SK-N-SH (cell line): ENCODE measurements at regions not wholly inside any gene's neighbourhood (a gene's known extent, or its start where the extent isn't known, plus 50 kb on each side); places are given as distances from the start of the nearest gene placed in this dataset.

Experiments used
- CTCF ChIA-PET: fragments of 300-600, 350-600 bp; formaldehyde crosslinking; extraction: SDS; loops from one replicate; lab custom pipeline; 2021; lab: Yijun Ruan, JAX
- POLR2A ChIA-PET: fragments of 350-600 bp; sonication (Branson Sonifier 250); formaldehyde crosslinking; extraction: SDS; loops from one replicate; lab custom pipeline; 2020; ENCODE audit warnings: antibody characterized with exemption, inconsistent platforms; lab: Yijun Ruan, JAX
- DNase-seq: peaks from one replicate; pipeline ENCODE4 v3.0.0; 2012
- H2AFZ ChIP-seq: fragments of 200-600 bp; sonication (generic); 2 replicates; pipeline ENCODE4 v1.8.1; 2016; ENCODE audit warnings: antibody characterized with exemption, mild to moderate bottlenecking, low read depth
- H3F3A ChIP-seq: fragments of 200-600 bp; sonication (generic); replicated peaks from 2 replicates; pipeline ENCODE3; 2016; ENCODE audit warnings: antibody characterized with exemption, mild to moderate bottlenecking; ENCODE audit not compliant: insufficient read depth
- H3K27ac ChIP-seq, 2 experiments: fragments of 200-500 bp in 1 of 2; fragments of 200-600 bp in 1 of 2; sonication (Bioruptor generic) in 1 of 2; sonication (generic), shearing (Covaris generic) in 1 of 2; 2 replicates each; pipeline versions ENCODE4 v1.5.1 to v1.6.1; 2014 to 2016; ENCODE audit warnings: low read depth in 2 of 2, inconsistent platforms in 1 of 2, low read length in 1 of 2, mild to moderate bottlenecking in 1 of 2, mixed read lengths in 1 of 2
- H3K27me3 ChIP-seq: fragments of 200-600 bp; sonication (generic), shearing (Covaris generic); 2 replicates; pipeline ENCODE4 v1.6.1; 2016; ENCODE audit warnings: mixed run types; ENCODE audit not compliant: insufficient read depth
- H3K36me3 ChIP-seq, 2 experiments: fragments of 200-500 bp in 1 of 2; fragments of 200-600 bp in 1 of 2; sonication (Bioruptor generic) in 1 of 2; sonication (generic) in 1 of 2; replicated peaks in 1 of 2; 2 replicates each; pipeline versions ENCODE3 to v1.5.1; 2014 to 2016; ENCODE audit warnings: low read length in 1 of 2, mild to moderate bottlenecking in 1 of 2; ENCODE audit not compliant: insufficient read depth in 2 of 2, control insufficient read depth in 1 of 2
- H3K4me1 ChIP-seq, 2 experiments: fragments of 200-500 bp in 1 of 2; fragments of 200-600 bp in 1 of 2; sonication (Bioruptor generic) in 1 of 2; sonication (generic), shearing (Covaris generic) in 1 of 2; 2 replicates each; pipeline versions ENCODE4 v1.5.1 to v1.6.1; 2014 to 2016; ENCODE audit warnings: low read depth in 1 of 2, low read length in 1 of 2, mixed run types in 1 of 2; ENCODE audit not compliant: insufficient read depth in 2 of 2, control insufficient read depth in 1 of 2
- H3K4me2 ChIP-seq: fragments of 200-600 bp; sonication (generic), shearing (Covaris generic); 2 replicates; pipeline ENCODE4 v1.6.1; 2017; ENCODE audit warnings: mixed run types
- H3K4me3 ChIP-seq, 2 experiments: fragments of 200-500 bp in 1 of 2; fragments of 200-600 bp in 1 of 2; sonication (Bioruptor generic) in 1 of 2; sonication (generic), shearing (Covaris generic) in 1 of 2; 2 replicates each; pipeline versions ENCODE4 v1.5.1 to v1.8.1; 2014 to 2016; ENCODE audit warnings: low read depth in 2 of 2, inconsistent platforms in 1 of 2, low read length in 1 of 2, mild to moderate bottlenecking in 1 of 2, mixed read lengths in 1 of 2, moderate library complexity in 1 of 2
- H3K79me2 ChIP-seq: fragments of 200-600 bp; sonication (generic); 2 replicates; pipeline ENCODE4 v1.8.1; 2017; ENCODE audit warnings: mild to moderate bottlenecking; ENCODE audit not compliant: insufficient read depth
- H3K9ac ChIP-seq: fragments of 200-600 bp; sonication (generic); 2 replicates; pipeline ENCODE4 v1.6.1; 2017; ENCODE audit warnings: mixed run types
- H3K9me2 ChIP-seq: fragments of 200-600 bp; sonication (generic); 2 replicates; pipeline ENCODE4 v1.6.1; 2017; ENCODE audit warnings: mixed run types
- H3K9me3 ChIP-seq: fragments of 200-600 bp; sonication (generic); 2 replicates; pipeline ENCODE4 v1.6.1; 2017; ENCODE audit warnings: mixed run types, mild to moderate bottlenecking, moderate library complexity
- H4K20me1 ChIP-seq: fragments of 200-600 bp; sonication (generic); 2 replicates; pipeline ENCODE4 v1.6.1; 2017; ENCODE audit warnings: mild to moderate bottlenecking, mixed run types; ENCODE audit not compliant: insufficient read depth
- CHD2 ChIP-seq: fragments of 150-350 bp; IDR thresholded peaks from 2 replicates; pipeline ENCODE4 v1.6.1; 2018; ENCODE audit warnings: low read length; ENCODE audit not compliant: partially characterized antibody
- EZH2phosphoT487 ChIP-seq: fragments of 200-600 bp; sonication (generic); IDR thresholded peaks from 2 replicates; pipeline ENCODE4 v1.6.1; 2017; ENCODE audit warnings: low read depth, mixed run types, mild to moderate bottlenecking, antibody characterized with exemption, moderate library complexity, borderline replicate concordance
- FOSL2 ChIP-seq: IDR thresholded peaks from 2 replicates; pipeline ENCODE4 v1.4.0; 2012; ENCODE audit warnings: low read depth, mild to moderate bottlenecking, moderate library complexity, borderline replicate concordance
- FOXJ3 ChIP-seq: sonication (generic); formaldehyde crosslinking; IDR thresholded peaks from 2 replicates; pipeline ENCODE4 v1.5.1; 2020; ENCODE audit warnings: mild to moderate bottlenecking, missing genetic modification reagents
- FOXM1 ChIP-seq: IDR thresholded peaks from 2 replicates; pipeline ENCODE4 v1.4.0; 2012; ENCODE audit warnings: low read depth, mild to moderate bottlenecking
- GATA2 ChIP-seq: sonication (generic); formaldehyde crosslinking; IDR thresholded peaks from 2 replicates; pipeline ENCODE4 v1.5.0; 2020; ENCODE audit warnings: mild to moderate bottlenecking, missing genetic modification reagents
- JUND ChIP-seq: IDR thresholded peaks from 2 replicates; pipeline ENCODE4 v1.4.0; 2012
- MEF2A ChIP-seq: IDR thresholded peaks from 2 replicates; pipeline ENCODE4 v1.4.0; 2012; ENCODE audit warnings: low read depth, borderline replicate concordance
- MXI1 ChIP-seq: IDR thresholded peaks from 2 replicates; pipeline ENCODE4 v1.6.1; 2012; ENCODE audit warnings: mild to moderate bottlenecking, low read depth, low read length, improper control_type of control experiment
- NFIC ChIP-seq: IDR thresholded peaks from 2 replicates; pipeline ENCODE4 v1.4.0; 2012; ENCODE audit warnings: borderline replicate concordance
- NRF1 ChIP-seq: IDR thresholded peaks from 2 replicates; pipeline ENCODE4 v1.6.1; 2012; ENCODE audit warnings: low read depth, mild to moderate bottlenecking, low read length
- PBX3 ChIP-seq: IDR thresholded peaks from 2 replicates; pipeline ENCODE4; 2012
- POLR2AphosphoS5 ChIP-seq: IDR thresholded peaks from 2 replicates; pipeline ENCODE4 v1.6.1; 2012; ENCODE audit warnings: low read depth, low read length
- RAD21 ChIP-seq: IDR thresholded peaks from 2 replicates; pipeline ENCODE4 v1.6.1; 2012; ENCODE audit warnings: mild to moderate bottlenecking, low read length
- RCOR1 ChIP-seq: fragments of 150-350 bp; IDR thresholded peaks from 2 replicates; pipeline ENCODE4 v1.6.1; 2017; ENCODE audit warnings: antibody characterized with exemption, low read length
- REST ChIP-seq: IDR thresholded peaks from 2 replicates; pipeline ENCODE4 v1.6.1; 2012; ENCODE audit warnings: mild to moderate bottlenecking, low read depth, low read length, moderate library complexity
- RXRA ChIP-seq: IDR thresholded peaks from 2 replicates; pipeline ENCODE4 v1.4.0; 2012; ENCODE audit warnings: low read depth, mild to moderate bottlenecking, borderline replicate concordance
- SIN3A ChIP-seq: IDR thresholded peaks from 2 replicates; pipeline ENCODE4 v1.6.1; 2012; ENCODE audit warnings: low read depth, mild to moderate bottlenecking, low read length, moderate library complexity, borderline replicate concordance
- SMC3 ChIP-seq: IDR thresholded peaks from 2 replicates; pipeline ENCODE4 v1.6.1; 2012; ENCODE audit warnings: low read depth, low read length, improper control_type of control experiment
- TAF1 ChIP-seq: IDR thresholded peaks from 2 replicates; pipeline ENCODE4 v1.6.1; 2012; ENCODE audit warnings: low read depth, mild to moderate bottlenecking, low read length, moderate library complexity, borderline replicate concordance
- TCF12 ChIP-seq: IDR thresholded peaks from 2 replicates; pipeline ENCODE4 v1.4.0; 2012
- WGBS: methylation state at CpG from one replicate; pipeline ENCODE4 v1.1.6; 2017; ENCODE audit warnings: low lambda C conversion rate; 5-methylcytosine and 5-hydroxymethylcytosine counted together
- TF ChIP-seq, protein P1 (sequence below): IDR thresholded peaks from 2 replicates; pipeline ENCODE4 v1.4.0; 2012; ENCODE audit warnings: low read depth, borderline replicate concordance
- TF ChIP-seq, protein P2 (sequence below): IDR thresholded peaks from 2 replicates; pipeline ENCODE4 v1.4.0; 2012; ENCODE audit warnings: low read depth, borderline replicate concordance
- TF ChIP-seq, protein P3 (sequence below): fragments of 150-350 bp; IDR thresholded peaks from 2 replicates; pipeline ENCODE4 v1.6.1; 2016; ENCODE audit warnings: mild to moderate bottlenecking, low read depth, low read length

DNA sequence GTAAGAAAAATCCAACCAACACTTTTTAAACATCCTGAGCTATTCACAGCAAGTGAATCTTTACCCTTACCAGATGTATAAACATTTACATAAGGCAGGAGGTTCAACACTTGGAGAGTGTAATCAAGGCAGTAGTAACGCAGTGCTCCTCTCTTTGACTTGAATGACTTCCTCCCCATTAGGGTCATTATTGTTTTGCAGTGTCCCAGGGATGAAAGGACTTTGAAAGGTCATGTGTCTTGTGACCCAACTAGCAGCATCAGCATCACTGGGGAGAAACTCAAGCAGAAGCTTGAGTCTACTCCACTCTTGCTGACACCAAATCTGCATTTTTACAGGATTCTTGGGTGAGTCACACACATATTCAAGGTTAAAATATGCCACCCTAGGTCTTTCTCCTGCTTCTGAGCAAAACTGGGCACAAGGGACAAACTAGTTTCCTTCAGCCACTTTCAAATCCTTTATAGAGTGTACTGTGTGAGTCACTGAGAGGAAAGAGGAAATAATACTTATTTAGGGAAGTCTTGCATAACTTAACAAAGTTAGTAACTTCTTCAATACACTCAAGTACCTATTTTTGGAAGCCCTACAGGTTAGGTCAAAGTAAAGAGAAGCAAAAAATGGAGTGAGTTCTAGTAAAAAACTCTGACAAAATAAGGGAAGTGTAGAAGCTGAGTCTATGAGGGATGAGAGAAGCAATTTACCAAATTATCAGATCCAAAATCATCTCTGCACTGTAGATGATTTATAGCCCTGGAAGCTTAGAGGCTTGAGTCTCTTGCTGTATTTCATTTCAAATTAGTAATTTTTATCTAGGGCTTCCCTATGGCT is 51.0 kb upstream of the EML4 start:
- Histone ChIP-seq H3K9me3 (peaks cover 5% of the 10 kb centered on the region; the same call in 1 of the 2 replicates), H3K4me3 (peak overlapping the region in 1 of 2 experiments; percentile 9; a peak in 1 of 4 replicates), H3K9me2 (no peaks in the 10 kb centered on the region), H3K9ac (peak overlapping the region; percentile 42; the same call in 1 of the 2 replicates), H3K79me2 (no peaks in the 10 kb centered on the region), H2AFZ (no peak overlapping the region), H3K4me2 (peak overlapping the region; percentile 57), H3K27me3 (no peaks in the 10 kb centered on the region), H4K20me1 (peaks cover 5% of the 10 kb centered on the region; the same call in 1 of the 2 replicates), H3K27ac (peak overlapping the region; percentile 86 to 94), H3K36me3 (no peaks in the 10 kb centered on the region), H3K4me1 (peaks cover 21 to 30% of the 10 kb centered on the region in 2 experiments), H3F3A (peaks cover 26% of the 10 kb centered on the region)
- CTCF ChIA-PET, result interaction anchor here (0.7 to 7.0 kb wide), 7 partner anchors 10 to 265 kb away, joined by 3 to 29 read pairs (median 3); no protein-coding TSS in a partner anchor
- POLR2A ChIA-PET, result interaction anchor here (1.6 kb wide), 1 partner anchor 15 kb away, joined by 10 read pairs; no protein-coding TSS in a partner anchor
- no peak for DNase-seq
- 0% methylated on average over 1 of the region's 1 CpG for WGBS
- peak; percentile 97 for TF ChIP-seq FOSL2
- TF ChIP-seq, protein P1, sequence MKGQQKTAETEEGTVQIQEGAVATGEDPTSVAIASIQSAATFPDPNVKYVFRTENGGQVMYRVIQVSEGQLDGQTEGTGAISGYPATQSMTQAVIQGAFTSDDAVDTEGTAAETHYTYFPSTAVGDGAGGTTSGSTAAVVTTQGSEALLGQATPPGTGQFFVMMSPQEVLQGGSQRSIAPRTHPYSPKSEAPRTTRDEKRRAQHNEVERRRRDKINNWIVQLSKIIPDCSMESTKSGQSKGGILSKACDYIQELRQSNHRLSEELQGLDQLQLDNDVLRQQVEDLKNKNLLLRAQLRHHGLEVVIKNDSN, result 0 out of 2 replicates have a peak, but pooled peaks have one; percentile 29
- peak; percentile 97 for TF ChIP-seq JUND
- TF ChIP-seq, protein P2, sequence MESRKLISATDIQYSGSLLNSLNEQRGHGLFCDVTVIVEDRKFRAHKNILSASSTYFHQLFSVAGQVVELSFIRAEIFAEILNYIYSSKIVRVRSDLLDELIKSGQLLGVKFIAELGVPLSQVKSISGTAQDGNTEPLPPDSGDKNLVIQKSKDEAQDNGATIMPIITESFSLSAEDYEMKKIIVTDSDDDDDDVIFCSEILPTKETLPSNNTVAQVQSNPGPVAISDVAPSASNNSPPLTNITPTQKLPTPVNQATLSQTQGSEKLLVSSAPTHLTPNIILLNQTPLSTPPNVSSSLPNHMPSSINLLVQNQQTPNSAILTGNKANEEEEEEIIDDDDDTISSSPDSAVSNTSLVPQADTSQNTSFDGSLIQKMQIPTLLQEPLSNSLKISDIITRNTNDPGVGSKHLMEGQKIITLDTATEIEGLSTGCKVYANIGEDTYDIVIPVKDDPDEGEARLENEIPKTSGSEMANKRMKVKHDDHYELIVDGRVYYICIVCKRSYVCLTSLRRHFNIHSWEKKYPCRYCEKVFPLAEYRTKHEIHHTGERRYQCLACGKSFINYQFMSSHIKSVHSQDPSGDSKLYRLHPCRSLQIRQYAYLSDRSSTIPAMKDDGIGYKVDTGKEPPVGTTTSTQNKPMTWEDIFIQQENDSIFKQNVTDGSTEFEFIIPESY, result 0 out of 2 replicates have a peak, but pooled peaks have one; percentile 47
- TF ChIP-seq RCOR1, result peak; percentile 78; the same call in 1 of the 2 replicates
- peak; percentile 94 for TF ChIP-seq MEF2A
- no peak for TF ChIP-seq SMC3
- TF ChIP-seq SIN3A, result peak; percentile 58; the same call in 1 of the 2 replicates
- peak; percentile 91 for TF ChIP-seq PBX3
- TF ChIP-seq NFIC, result peak; percentile 77
- no peak; the same call in none of the 2 replicates for TF ChIP-seq FOXM1
- TF ChIP-seq POLR2AphosphoS5, result no peak; the same call in 1 of the 2 replicates
- TF ChIP-seq NRF1, result no peak
- TF ChIP-seq MXI1, result no peak
- no peak for TF ChIP-seq EZH2phosphoT487
- TF ChIP-seq FOXJ3 (CRISPR knock-in tag), result no peak
- TF ChIP-seq RAD21, result no peak; the same call in 1 of the 2 replicates
- TF ChIP-seq CHD2, result peak; percentile 52
- TF ChIP-seq GATA2, result peak; percentile 64
- TF ChIP-seq RXRA, result peak; percentile 87
- TF ChIP-seq TCF12, result peak; percentile 70; the same call in 1 of the 2 replicates
- TF ChIP-seq, protein P3, sequence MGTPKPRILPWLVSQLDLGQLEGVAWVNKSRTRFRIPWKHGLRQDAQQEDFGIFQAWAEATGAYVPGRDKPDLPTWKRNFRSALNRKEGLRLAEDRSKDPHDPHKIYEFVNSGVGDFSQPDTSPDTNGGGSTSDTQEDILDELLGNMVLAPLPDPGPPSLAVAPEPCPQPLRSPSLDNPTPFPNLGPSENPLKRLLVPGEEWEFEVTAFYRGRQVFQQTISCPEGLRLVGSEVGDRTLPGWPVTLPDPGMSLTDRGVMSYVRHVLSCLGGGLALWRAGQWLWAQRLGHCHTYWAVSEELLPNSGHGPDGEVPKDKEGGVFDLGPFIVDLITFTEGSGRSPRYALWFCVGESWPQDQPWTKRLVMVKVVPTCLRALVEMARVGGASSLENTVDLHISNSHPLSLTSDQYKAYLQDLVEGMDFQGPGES, result no peak
- no peak for TF ChIP-seq TAF1
- 0 out of 2 replicates have a peak, but pooled peaks have one; percentile 50 for TF ChIP-seq REST
